ENCODE measurements at regions not wholly inside any gene's neighbourhood (a gene's known extent, or its start where the extent isn't known, plus 50 kb on each side); places are given as distances from the start of the nearest gene placed in this dataset.
"Not testable (repeated sequence)": the region's sequence is repeated elsewhere in the genome, so short reads cannot be mapped to it uniquely, and the experiment has no call there.

DNA sequence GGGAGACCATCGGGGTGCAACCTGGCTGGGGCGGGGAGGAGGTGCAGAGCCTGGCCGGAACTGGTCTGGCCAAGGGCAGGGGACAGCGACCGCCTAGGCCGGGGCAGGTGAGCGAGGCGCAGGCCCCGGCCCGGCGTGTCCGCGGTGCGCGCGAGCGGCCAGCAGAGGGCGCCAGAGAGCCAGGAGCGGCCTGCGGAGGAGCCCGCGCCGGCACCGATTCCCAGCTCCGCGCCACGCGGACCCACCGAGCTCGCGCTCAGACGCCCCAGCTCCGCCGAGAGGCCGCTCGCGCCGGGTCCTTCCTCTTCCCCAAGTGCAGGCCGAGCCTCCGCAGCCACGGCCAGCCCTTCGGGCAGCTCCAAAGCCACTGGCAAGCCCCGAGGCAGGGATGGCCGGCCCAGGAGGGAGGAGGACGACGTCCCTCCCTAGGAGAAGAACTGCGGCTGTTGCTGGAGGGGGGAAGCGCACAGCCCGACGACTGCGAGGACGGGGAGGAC, 128.9 kb upstream of the HMX1 start:
- H3K27me3 Mint-ChIP-seq = peaks cover 32% of the 10 kb centered on the region
- H3K4me1 Mint-ChIP-seq, H3K27ac Mint-ChIP-seq, H3K4me3 Mint-ChIP-seq, H3K9me3 Mint-ChIP-seq, H3K36me3 Mint-ChIP-seq, CTCF ChIA-PET: not testable (repeated sequence)
- DNase-seq = peak; percentile 57

DNA sequence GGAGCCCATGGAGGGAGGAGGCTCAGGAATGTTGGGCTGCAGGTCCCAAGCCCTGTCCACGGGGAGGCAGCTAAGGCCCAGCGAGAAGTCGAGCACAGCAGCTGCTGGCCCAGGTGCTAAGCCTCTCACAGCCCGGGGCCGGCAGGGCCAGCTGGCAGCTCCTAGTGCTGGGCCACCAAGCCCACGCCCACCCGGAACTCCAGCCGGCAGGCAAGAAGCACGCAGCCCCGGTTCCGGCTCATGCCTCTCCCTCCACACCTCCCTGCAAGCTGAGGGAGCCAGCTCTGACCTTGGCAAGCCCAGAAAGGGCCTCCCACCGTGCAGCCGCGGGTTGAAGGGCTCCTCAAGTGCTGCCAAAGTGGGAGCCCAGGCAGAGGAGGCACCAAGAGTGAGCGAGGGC, 121.3 kb upstream of the HMX1 start:
- H3K4me3 Mint-ChIP-seq, H3K27me3 Mint-ChIP-seq, H3K36me3 Mint-ChIP-seq, H3K4me1 Mint-ChIP-seq, H3K27ac Mint-ChIP-seq, H3K9me3 Mint-ChIP-seq, CTCF ChIA-PET, DNase-seq: not testable (repeated sequence)

DNA sequence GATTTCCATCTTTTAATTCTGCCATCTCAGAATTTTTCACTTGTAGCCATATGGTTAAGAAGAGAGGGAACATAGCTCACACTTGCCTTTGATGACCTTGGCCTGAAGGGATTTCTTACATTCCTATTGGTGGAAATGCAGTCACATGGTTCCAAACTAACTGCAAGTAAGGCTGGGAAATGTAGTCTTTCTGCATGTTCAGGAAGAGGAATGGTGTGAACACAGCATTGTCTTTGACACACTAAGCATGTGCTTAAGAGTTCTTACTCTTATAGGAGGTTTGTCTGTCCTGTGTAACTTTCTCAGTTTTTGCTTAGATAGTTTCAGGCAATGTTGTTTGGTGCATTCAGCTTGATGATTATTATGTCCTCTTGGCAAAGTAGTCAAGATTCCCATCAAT, 119.8 kb upstream of the HMX1 start:
- CTCF ChIA-PET = not testable (repeated sequence)

DNA sequence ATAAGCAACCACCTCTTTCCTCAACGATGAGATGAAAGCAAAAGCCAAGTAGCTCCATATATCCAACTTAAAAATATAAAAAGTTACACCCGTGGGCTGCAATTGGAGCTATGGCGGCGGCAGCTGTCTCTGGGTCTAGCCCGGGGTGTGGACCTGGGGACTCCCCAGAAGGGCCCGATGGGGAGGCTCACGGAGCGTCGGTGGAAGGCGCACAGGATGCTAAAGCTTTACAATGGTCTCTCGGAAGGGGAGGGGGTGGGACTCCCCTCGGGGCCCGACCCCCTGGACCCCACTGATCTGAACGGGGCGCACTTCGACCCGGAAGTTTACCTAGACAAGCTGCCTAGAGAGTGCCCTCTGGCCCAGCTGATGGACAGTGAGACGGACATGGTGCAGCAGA, 118.7 kb upstream of the HMX1 start:
- CTCF ChIA-PET, H3K9me3 Mint-ChIP-seq, H3K36me3 Mint-ChIP-seq, H3K27ac Mint-ChIP-seq, H3K4me1 Mint-ChIP-seq, H3K4me3 Mint-ChIP-seq, DNase-seq, H3K27me3 Mint-ChIP-seq: not testable (repeated sequence)

More for the DNA sequence above, 119.8 kb upstream of the HMX1 start:
- H3K27ac Mint-ChIP-seq, H3K27me3 Mint-ChIP-seq, H3K9me3 Mint-ChIP-seq, H3K36me3 Mint-ChIP-seq, H3K4me1 Mint-ChIP-seq, H3K4me3 Mint-ChIP-seq, DNase-seq: not testable (repeated sequence)

DNA sequence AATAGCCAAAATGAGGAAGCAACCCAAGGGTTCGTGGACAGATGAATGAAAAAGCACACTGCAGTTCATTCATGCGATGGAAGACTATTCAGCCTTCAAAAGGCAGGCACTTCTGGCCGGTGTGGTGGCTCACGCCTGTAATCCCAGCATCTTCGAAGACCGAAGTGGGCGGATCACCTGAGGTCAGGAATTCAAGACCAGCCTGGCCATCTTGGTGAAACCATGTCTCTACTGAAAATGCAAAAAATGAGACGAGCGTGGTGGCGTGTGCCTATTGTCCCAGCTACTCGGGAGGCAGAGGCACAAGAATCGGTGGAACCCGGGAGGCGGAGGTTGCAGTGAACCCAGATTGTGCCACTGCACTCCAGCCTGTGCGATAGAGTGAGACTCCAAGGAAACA, 114.1 kb upstream of the HMX1 start:
- CTCF ChIA-PET, H3K27ac Mint-ChIP-seq, H3K4me3 Mint-ChIP-seq, H3K9me3 Mint-ChIP-seq, DNase-seq, H3K4me1 Mint-ChIP-seq, H3K27me3 Mint-ChIP-seq, H3K36me3 Mint-ChIP-seq: not testable (repeated sequence)

DNA sequence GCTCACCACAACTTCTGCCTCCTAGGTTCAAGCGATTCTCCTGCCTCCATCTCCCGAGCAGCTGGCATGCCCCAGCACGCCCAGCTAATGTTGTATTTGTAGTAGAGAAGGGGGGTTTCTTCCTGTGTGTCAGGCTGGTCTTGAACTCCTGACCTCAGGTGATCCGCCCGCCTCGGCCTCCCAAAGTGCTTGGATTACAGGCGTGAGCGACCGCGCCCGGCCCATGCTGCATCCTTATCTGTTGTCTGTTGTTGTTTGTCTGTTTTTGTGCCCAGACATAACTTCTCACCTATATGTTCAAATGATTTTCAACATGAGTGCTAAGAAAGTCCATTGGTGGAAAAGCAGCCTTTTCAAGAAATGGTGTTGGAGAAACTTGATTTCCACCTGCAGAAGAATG, 113.0 kb upstream of the HMX1 start:
- H3K9me3 Mint-ChIP-seq, H3K27ac Mint-ChIP-seq, H3K36me3 Mint-ChIP-seq, DNase-seq, H3K27me3 Mint-ChIP-seq, H3K4me1 Mint-ChIP-seq, CTCF ChIA-PET, H3K4me3 Mint-ChIP-seq: not testable (repeated sequence)

DNA sequence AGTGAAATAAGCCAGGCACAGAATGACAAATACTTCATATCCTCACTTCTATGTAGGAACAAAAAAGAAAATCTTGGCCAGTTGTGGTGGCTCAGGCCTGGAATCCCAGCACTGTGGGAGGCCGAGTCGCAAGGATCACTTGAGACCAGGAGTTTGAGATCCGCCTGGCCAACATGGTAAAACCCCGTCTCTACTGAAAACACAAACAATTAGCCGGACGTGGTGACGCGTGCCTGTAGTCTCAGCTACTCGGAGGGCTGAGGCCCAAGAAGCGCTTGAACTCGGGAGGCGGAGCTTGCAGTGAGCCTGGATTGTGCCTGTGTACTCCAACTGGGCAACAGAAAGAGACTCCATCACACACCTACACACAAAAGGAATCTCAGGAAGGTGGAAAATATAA, 112.3 kb upstream of the HMX1 start:
- not testable (repeated sequence) for H3K9me3 Mint-ChIP-seq, H3K36me3 Mint-ChIP-seq, H3K27ac Mint-ChIP-seq, DNase-seq, H3K4me3 Mint-ChIP-seq, H3K27me3 Mint-ChIP-seq, H3K4me1 Mint-ChIP-seq
- CTCF ChIA-PET = interaction anchor here (0.6 kb wide), 1 partner anchor 9 kb away, joined by 3 read pairs; no protein-coding TSS in a partner anchor

DNA sequence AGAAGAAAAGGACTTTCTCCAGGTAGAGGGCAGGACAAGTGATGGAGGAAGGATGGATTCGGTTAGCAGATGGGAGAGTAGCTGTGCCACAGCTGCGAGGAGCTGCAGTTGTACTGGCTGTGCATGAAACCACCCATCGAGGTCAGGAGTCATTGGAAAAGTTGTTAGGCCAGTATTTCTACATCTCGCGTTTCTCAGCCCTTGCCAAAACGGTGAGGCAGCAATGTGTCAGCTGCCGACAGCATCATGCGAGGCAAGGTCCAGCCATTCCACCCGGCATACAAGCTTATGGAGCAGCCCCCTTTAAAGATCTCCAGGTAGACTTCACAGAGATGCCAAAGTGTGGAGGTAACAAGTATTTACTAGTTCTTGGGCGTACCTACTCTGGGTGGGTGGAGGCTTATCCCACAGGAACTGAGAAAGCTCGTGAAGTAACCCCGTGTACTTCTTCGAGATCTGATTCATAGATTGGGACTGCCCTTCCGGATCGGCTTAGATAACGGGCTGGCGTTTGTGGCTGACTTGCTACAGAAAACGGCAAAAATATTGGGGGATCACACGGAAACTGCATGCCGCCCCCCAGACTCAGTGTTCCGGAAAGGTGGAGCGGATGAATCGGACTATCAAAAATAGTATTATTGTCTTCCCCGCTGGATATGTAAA, 105.0 kb upstream of the HMX1 start:
- H3K4me3 Mint-ChIP-seq, H3K27ac Mint-ChIP-seq, H3K36me3 Mint-ChIP-seq, DNase-seq, H3K27me3 Mint-ChIP-seq, CTCF ChIA-PET, H3K4me1 Mint-ChIP-seq, H3K9me3 Mint-ChIP-seq: not testable (repeated sequence)

DNA sequence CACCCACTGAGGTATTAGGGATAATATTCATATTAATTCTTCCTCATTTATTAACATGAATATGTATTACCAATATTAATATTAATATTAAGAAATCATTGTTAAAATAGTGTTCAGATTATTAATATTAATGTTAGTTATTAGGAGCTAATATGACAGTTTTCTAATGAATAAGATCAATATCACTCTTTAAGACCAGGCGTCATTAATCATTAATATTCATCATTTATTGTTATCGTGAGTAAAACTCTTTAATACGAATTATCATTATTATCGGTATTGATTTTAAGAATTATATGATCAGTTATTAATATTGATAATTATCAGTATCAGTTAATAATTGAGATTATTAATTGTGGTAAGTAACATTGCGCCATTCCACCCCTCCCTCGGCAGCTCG, 101.0 kb upstream of the HMX1 start:
- H3K27me3 Mint-ChIP-seq, H3K4me3 Mint-ChIP-seq, H3K36me3 Mint-ChIP-seq, H3K9me3 Mint-ChIP-seq, DNase-seq, H3K27ac Mint-ChIP-seq, CTCF ChIA-PET, H3K4me1 Mint-ChIP-seq: not testable (repeated sequence)

DNA sequence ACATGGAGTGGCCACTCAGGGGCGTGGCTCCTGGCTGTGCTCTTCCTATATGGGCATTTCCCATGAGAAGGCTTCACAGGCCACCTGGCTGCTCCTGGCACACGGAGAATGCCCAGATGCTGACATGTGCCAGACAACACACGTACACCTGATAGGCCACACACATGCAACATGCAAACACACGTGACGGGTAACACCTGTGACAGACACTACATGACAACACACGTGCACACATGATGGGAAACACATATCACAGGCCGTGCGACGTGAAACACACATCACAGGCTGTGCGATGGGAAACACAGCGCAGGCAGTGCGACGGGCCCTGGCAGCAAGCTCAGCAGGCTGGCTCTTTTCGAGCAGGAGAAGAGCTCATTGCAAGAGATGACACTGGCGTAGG, 94.3 kb upstream of the HMX1 start:
- DNase-seq, H3K36me3 Mint-ChIP-seq, H3K9me3 Mint-ChIP-seq, H3K4me1 Mint-ChIP-seq, H3K27ac Mint-ChIP-seq, CTCF ChIA-PET, H3K4me3 Mint-ChIP-seq: not testable (repeated sequence)
- H3K27me3 Mint-ChIP-seq = peaks cover 36% of the 10 kb centered on the region

DNA sequence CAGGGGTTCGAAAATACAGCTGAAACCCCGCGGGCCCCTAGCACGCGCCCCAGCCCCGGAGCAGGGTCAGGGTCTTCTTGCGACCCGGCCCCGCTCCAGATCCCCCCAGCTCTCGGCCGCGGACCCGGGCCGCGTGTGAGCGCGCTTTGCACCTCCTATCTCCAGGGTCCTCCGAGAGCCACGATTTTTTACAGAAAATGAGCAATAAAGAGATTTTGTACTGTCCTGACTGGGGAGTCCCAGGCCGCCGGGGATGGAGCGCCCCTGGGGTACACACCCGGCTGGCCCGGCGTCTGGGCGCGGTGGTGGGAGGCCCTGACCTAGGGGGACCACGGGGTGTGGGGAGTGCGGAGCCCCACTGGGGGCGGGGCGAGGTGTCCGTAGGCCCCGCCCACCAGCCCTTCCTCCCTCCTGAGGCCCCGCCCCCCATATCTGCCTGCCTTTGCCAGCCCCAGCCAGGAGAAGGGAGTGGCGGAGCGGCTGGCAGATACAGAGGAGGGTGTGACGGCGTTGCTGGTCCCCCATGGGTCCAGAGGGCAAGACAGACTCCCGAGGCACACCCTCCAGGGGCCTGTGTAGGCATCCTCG, 92.7 kb upstream of the HMX1 start:
- H3K4me3 Mint-ChIP-seq, H3K27ac Mint-ChIP-seq, DNase-seq, H3K36me3 Mint-ChIP-seq, CTCF ChIA-PET, H3K9me3 Mint-ChIP-seq, H3K4me1 Mint-ChIP-seq: not testable (repeated sequence)
- peaks cover 36% of the 10 kb centered on the region for H3K27me3 Mint-ChIP-seq

DNA sequence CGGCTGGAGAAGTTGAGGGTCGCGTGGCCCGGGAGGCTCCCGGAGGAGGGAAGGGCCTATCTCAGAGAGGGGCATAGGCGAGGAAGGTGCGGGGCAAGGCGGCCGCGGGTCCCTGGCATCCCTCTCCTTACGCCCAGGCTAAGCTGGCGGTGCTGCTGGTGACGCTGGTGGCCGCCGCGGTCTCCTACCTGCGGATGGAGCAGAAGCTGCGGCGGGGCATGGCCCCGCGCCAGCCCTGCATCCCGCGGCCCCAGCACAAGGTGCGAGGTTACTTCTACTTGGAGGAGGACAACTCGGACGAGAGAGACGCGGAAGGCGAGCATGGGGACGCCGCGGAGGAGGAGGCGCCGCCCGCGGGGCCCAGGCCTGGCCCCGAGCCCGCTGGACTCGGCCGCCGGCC, 91.9 kb upstream of the HMX1 start:
- CTCF ChIA-PET, H3K4me3 Mint-ChIP-seq, H3K36me3 Mint-ChIP-seq, DNase-seq, H3K9me3 Mint-ChIP-seq, H3K27ac Mint-ChIP-seq, H3K4me1 Mint-ChIP-seq: not testable (repeated sequence)
- H3K27me3 Mint-ChIP-seq = peaks cover 36% of the 10 kb centered on the region

DNA sequence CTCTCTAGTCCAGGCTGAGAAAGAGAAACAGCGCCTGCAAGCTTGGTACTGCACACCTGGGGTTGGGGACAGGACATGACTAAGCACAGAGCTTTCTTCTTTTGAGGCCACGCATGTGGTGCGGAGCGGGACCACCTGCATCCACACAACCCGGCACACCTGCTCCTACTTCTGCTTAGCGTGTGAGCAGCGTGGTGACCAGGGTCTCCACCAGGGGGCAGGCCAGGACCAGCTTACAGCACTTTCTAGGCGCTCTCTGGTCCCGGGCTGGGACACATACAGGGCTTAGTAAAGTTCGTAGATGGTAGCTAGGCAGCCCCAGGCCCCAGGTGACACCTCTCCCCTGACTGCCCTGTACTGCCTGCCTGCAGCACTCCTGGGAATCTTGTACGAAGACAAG, 89.7 kb upstream of the HMX1 start:
- H3K27ac Mint-ChIP-seq, H3K4me3 Mint-ChIP-seq, H3K36me3 Mint-ChIP-seq, H3K9me3 Mint-ChIP-seq, H3K4me1 Mint-ChIP-seq, CTCF ChIA-PET: not testable (repeated sequence)
- peak; percentile 62 for DNase-seq
- peaks cover 36% of the 10 kb centered on the region for H3K27me3 Mint-ChIP-seq

DNA sequence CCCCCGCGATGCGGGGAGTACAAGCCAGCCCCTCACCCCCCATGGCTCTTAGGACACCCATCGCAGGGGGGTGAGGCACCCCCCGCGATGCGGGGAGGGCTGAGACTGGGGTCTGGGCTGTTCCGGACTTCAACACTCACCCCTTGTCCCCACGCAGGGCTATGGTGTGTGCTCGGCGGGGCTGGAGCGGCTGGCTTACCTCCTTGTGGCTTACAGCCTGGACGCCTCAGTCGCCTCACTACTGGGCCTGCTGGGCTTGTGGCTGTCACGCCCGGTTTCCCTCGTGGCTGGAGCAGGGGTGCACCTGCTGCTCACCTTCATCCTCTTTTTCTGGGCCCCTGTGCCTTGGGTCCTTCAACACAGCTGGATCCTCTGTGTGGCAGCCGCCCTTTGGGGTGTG, 87.8 kb upstream of the HMX1 start:
- DNase-seq, CTCF ChIA-PET, H3K4me1 Mint-ChIP-seq, H3K4me3 Mint-ChIP-seq, H3K27ac Mint-ChIP-seq, H3K9me3 Mint-ChIP-seq, H3K36me3 Mint-ChIP-seq: not testable (repeated sequence)
- H3K27me3 Mint-ChIP-seq = peaks cover 24% of the 10 kb centered on the region

DNA sequence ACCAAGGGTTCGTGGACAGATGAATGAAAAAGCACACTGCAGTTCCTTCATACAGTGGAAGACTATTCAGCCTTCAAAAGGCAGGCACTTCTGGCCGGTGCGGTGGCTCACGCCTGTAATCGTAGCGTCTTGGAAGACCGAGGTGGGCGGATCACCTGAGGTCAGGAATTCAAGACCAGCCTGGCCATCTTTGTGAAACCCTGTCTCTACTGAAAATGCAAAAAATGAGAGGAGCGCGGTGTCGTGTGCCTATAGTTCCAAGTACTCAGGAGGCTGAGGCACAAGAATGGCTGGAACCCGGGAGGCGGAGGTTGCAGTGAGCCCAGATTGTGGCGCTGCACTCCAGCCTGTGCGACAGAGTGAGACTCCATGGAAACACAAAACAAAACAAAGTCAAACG, 82.4 kb upstream of the HMX1 start:
- H3K4me3 Mint-ChIP-seq, H3K27me3 Mint-ChIP-seq, H3K9me3 Mint-ChIP-seq, CTCF ChIA-PET, H3K27ac Mint-ChIP-seq, H3K36me3 Mint-ChIP-seq, DNase-seq, H3K4me1 Mint-ChIP-seq: not testable (repeated sequence)

DNA sequence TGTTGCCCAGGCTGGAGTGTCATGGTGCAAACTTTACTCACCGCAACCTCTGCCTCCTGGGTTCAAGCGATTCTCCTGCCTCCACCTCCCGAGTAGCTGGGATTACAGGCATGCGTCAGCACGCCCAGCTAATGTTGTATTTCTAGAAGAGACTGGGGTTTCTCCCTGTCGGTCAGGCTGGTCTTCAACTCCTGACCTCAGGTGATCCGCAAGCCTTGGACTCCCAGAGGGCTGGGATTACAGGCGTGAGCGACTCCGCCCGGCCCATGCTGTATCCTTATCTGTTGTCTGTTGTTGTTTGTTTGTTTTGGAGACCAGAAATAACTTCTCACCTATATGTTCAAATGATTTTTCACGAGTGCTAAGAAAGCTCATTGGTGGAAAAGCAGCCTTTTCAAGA, 81.2 kb upstream of the HMX1 start:
- H3K4me1 Mint-ChIP-seq, CTCF ChIA-PET, H3K4me3 Mint-ChIP-seq, H3K9me3 Mint-ChIP-seq, H3K27ac Mint-ChIP-seq, DNase-seq, H3K36me3 Mint-ChIP-seq, H3K27me3 Mint-ChIP-seq: not testable (repeated sequence)
